ENCODE measurements at regions not wholly inside any gene's neighbourhood (a gene's known extent, or its start where the extent isn't known, plus 50 kb on each side); places are given as distances from the start of the nearest gene placed in this dataset.
"Not testable (repeated sequence)": the region's sequence is repeated elsewhere in the genome, so short reads cannot be mapped to it uniquely, and the experiment has no call there.

GRCh38 chr9:87041553-87042235 lies 94.4 kb upstream of the GAS1 start:
- not testable (repeated sequence) for DNase-seq (ENCODE audit: low read depth)

- DNase-seq (ENCODE audit: low read depth) = not testable (repeated sequence)
Measured at GRCh38 chr9:87049929-87050608, 102.8 kb upstream of the GAS1 start.

GRCh38 chr9:87054999-87055686 lies 107.8 kb upstream of the GAS1 start:
- DNase-seq (ENCODE audit: low read depth) = no peak

GRCh38 chr9:87059772-87060171 lies 112.5 kb upstream of the GAS1 start:
- no peak for DNase-seq (ENCODE audit: low read depth)

GRCh38 chr9:87062746-87063145 lies 115.4 kb upstream of the GAS1 start:
- no peak for DNase-seq (ENCODE audit: low read depth)

GRCh38 chr9:87063246-87063645 lies 115.9 kb upstream of the GAS1 start:
- no peak for DNase-seq (ENCODE audit: low read depth)

DNA sequence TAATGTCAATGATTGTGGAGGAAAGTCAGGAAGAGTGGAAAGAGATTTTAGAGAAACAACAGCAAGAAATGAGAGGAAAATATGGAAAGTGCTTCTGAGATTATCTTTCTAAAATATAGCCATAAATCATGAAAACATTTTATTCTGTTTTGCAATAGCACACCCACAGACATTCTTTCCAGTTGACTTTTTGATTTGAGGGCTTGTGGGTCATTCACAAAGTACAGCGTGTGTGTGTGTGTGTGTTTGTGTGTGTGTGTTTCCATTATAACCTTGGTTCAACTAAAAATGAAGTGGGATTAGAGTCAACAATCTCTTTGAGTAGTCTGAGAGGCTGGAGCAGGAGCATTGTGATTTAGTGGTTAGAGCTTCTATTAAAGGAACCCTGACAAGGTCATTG lies 116.6 kb upstream of the GAS1 start:
- no peak for DNase-seq (ENCODE audit: low read depth)

DNA sequence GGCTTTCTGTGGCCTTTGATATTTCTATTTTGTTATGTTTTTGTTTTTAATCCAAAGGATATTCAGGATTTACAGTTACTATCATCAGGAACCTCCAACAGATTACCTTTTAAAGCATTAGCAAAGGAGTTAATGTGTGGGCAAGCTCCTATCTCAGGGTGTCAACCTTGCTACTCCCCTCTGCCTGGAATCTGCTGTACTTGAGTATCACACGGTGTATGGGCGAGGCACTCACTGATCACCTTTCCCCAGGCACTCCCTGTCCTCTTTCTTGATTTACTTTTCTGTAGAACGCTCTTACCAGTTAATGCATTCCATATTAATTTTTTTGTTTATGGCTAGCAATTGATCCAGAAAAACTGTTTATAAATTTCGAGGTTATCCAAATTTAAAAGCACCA lies 117.0 kb upstream of the GAS1 start:
- DNase-seq (ENCODE audit: low read depth) = no peak

DNA sequence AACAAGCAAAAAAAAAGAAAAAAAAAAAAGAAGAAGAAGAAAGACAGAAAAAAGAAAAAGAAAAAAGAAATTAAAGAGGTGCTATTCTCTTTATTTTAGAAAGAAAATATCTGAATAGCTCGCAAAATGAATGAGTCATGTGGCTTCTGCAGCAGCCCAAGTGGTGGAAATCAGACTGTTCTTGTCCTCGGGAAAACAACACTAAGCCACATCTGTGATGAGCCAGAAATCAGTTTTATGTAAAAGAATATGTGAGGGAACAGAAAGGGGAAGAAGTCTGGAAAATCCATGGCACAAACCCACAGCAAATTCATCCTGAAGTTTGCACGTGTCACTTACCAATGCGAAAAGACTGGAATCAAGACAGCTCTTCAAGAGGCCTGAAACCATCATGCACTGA lies 118.7 kb upstream of the GAS1 start:
- no peak for DNase-seq (ENCODE audit: low read depth)

DNA sequence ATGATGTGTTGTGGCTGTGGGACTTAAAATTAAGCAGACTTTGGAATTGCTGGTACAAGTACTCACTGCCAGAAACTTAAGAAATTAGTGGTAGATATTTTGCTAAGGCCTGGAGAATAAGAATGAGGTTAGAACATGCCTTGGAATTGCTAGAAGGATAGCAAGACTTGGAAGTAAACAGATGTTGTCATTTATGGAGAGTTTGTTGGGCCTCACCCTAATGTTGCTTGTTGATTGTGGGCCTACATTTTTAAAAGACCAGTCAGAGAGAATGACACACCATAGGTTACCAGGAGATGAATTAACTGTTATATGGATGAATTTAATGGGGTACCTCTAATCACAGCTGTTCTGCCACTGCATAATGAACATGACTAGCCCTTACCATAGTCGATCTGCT lies 120.1 kb upstream of the GAS1 start:
- no peak for DNase-seq (ENCODE audit: low read depth)

- DNase-seq (ENCODE audit: low read depth) = no peak
Measured at GRCh38 chr9:87068177-87068840, 121.0 kb upstream of the GAS1 start.

GRCh38 chr9:87069690-87070089 lies 122.4 kb upstream of the GAS1 start:
- DNase-seq (ENCODE audit: low read depth) = no peak

DNA sequence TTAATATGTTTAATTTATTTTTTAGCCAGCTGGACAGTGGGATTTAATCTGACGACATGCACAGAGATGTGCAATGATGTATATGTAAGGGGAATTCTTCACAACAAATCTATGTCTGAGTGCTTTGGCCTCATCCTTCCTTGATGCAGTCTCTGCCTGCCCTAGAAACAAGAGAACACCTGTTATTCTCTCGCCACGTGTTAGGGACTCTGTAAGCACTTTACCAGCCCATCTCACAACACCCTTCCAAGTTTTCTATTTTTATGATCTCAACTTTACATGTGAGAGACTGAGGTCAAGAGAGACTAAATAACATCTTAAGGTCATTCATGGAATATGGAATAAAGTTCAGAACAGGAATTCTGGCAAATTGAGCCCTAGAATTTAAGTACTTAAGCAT lies 123.0 kb upstream of the GAS1 start:
- DNase-seq (ENCODE audit: low read depth) = no peak

DNA sequence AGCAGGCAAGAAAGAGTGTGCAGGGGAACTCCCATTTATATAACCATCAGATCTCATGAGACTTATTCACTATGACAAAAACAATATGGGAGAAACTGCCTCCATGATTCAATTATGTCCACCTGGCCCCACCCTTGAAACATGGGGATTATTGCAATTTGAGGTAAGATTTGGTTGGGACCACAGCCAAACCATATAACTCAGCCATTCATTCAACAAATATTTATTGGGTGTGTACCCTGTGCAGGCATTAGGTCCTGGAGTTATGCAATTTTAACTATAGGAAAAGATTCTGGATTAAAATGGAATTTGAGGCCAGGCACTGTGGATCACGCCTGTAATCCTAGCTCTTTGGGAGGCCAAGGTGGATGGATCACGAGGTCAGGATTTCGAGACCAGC lies 124.2 kb upstream of the GAS1 start:
- DNase-seq (ENCODE audit: low read depth) = no peak

- no peak for DNase-seq (ENCODE audit: low read depth)
Measured at GRCh38 chr9:87073692-87074091, 126.4 kb upstream of the GAS1 start.

DNA sequence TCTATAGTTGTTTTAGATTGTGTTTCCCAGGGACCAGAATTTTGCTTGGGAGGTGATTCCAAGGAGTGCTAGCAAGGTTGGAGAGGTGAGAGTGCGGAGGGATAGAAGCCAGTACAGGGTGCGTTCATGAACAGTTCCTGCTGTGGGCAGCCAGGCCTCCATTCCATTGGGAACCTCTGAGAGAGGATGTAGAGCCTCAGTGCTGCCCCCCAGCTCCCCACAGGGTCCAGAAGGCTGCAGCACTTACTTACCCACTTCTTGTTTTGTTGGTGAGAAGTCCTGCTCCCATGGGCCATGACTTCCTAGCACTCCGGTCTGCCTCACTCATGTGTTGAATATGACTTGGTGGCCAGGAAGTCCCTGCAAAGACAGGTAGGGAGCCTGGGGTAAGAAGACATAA lies 128.2 kb upstream of the GAS1 start:
- no peak for DNase-seq (ENCODE audit: low read depth)

DNA sequence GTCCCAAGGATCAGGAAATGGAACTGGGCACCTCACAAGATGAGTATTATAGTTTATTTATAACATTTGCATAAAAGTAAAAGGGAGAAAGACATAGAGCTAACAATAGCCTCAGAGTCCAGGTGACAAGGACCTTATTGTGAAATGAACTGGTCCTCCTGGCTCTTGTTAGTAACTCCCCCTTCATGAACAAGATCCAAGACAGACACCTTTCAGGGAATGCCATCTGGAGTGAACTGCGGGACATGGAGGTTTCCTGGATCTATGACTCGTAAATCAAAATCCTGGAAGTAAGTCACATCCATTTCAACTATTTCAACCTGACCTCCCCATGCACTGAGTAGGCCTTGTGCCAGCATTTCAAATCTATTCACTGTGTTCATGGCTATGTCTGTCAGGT lies 129.5 kb upstream of the GAS1 start:
- DNase-seq (ENCODE audit: low read depth) = no peak

DNA sequence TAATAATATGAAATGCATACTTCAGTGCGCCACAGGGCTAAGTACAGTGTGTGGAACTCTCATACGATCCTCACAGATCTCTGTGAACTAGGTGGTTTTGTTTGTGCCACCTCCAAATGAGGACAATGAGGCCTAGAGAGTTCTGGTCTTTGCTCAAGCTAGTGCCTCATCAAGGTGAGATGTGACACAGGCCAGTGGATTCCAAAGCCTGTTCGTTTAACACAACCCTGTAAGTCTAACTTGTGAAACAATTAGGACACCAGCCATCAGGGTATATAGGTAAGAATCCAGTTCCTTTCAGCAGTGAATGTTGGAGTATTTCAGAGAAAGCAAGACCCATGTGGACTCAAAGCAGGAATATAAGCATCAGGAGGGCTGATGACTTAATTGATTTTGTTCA lies 130.7 kb upstream of the GAS1 start:
- no peak for DNase-seq (ENCODE audit: low read depth)

DNA sequence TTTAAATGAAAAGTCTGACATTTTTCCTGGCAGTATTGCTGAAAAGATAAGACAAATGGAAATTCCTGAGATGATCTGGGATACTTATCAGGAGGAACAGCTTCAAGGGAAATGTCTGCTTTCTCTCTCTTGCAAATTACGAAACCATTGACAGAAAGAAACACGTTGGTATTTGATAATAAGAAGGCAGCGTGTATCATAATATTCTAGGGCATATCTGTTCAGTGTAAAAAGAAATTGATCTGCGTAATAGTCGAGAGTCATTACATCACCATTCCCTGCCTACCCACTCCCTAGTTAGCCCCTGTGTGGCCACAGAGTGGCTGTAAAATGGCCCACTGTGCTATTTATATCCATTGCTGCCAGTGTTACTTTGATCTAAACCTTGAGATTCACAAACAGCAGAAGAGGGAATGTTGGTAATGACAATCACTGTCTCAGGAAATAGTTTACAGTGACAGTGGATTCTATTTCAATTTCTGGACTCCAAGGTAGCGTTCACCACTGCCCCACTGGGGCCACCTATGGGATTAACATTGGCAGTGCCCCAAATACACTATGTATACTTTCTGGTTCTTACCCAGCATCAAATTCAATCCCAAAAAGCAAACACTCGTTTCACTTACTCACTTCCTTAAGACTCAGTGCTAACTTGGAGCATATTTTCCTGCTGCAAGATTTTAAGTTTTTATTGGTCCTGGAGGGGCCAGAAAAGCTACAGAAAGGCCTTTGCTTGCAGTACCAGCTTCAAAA lies 133.4 kb upstream of the GAS1 start:
- no peak for DNase-seq (ENCODE audit: low read depth)

- DNase-seq (ENCODE audit: low read depth) = no peak
Measured at GRCh38 chr9:87081503-87081902, 134.2 kb upstream of the GAS1 start.

GRCh38 chr9:87083986-87084385 lies 136.7 kb upstream of the GAS1 start:
- no peak for DNase-seq (ENCODE audit: low read depth)

DNA sequence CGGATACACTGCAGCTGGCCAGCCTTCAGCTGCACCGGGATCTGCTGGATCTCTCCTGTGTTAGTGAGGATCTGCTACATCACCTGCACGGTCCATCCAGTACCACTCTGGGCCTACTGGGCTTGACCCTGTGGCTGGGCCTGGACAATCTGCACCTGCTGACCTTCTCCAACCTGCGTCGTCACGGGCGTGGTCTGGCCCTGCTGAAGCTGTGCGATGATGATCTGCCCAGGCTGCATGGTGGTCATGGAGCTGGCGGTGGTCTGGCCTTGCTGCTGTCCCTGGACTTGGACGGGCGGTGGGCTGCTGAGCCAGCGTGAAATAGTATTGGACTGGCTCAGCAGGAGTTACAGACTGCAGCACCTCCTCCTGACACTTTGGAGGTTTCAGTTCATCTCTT lies 137.1 kb upstream of the GAS1 start:
- DNase-seq (ENCODE audit: low read depth) = no peak
